IMR-90 (cell line): ENCODE measurements at regions not wholly inside any gene's neighbourhood (a gene's known extent, or its start where the extent isn't known, plus 50 kb on each side); places are given as distances from the start of the nearest gene placed in this dataset.

ENCODE experiments used
- ATAC-seq: fragments of 200-7000 bp; cut with Tn5 transposase; 2 replicates; pipeline ENCODE4 v1.9.1; 2020; ENCODE audit warnings: low read depth, mild to moderate bottlenecking, moderate library complexity
- BruUV-seq: library from RNA; stranded (reverse); fragments of 400-500 nt; replicated peaks from 2 replicates; lab custom pipeline; 2021; lab: Mats Ljungman, UMichigan
- CTCF ChIA-PET: fragments of 300-600 bp; formaldehyde crosslinking; extraction: SDS; loops from one replicate; lab custom pipeline; 2021; ENCODE audit warnings: antibody characterized with exemption; lab: Yijun Ruan, JAX
- POLR2A ChIA-PET: fragments of 300-600 bp; sonication (Branson Sonifier 250); formaldehyde crosslinking; loops from one replicate; lab custom pipeline; 2022; ENCODE audit warnings: antibody characterized with exemption; ENCODE audit not compliant: unreplicated experiment; lab: Charles Lee
- DNase-seq: peaks from one replicate; pipeline ENCODE4 v3.0.0; 2013
- H2AFZ ChIP-seq: replicated peaks from 2 replicates; pipeline ENCODE3; 2013; ENCODE audit warnings: low read length, mild to moderate bottlenecking; ENCODE audit not compliant: poor library complexity
- H2AK5ac ChIP-seq: 2 replicates; pipeline ENCODE4 v1.6.1; 2013; ENCODE audit warnings: low read depth, low read length, inconsistent platforms
- H2AK9ac ChIP-seq: replicated peaks from 2 replicates; pipeline ENCODE3; 2013; ENCODE audit warnings: mild to moderate bottlenecking, low read depth, low read length, moderate library complexity; ENCODE audit not compliant: poor library complexity
- H2BK120ac ChIP-seq: 2 replicates; pipeline ENCODE4 v1.6.1; 2013; ENCODE audit warnings: low read depth, low read length, inconsistent platforms
- H2BK15ac ChIP-seq: 3 replicates; pipeline ENCODE4 v1.6.1; 2013; ENCODE audit warnings: low read depth, low read length, inconsistent platforms
- H2BK20ac ChIP-seq: 2 replicates; pipeline ENCODE4 v1.6.1; 2013; ENCODE audit warnings: low read depth, mild to moderate bottlenecking, inconsistent platforms, low read length, moderate library complexity
- H2BK5ac ChIP-seq: 2 replicates; pipeline ENCODE4 v1.6.1; 2013; ENCODE audit warnings: mild to moderate bottlenecking, low read depth, low read length, inconsistent platforms; ENCODE audit not compliant: poor library complexity, severe bottlenecking
- H3K14ac ChIP-seq: replicated peaks from 2 replicates; pipeline ENCODE4 v1.6.1; 2013; ENCODE audit warnings: low read depth, low read length, inconsistent platforms
- H3K18ac ChIP-seq: 2 replicates; pipeline ENCODE4 v1.6.1; 2013; ENCODE audit warnings: low read depth, low read length, control low read depth
- H3K23ac ChIP-seq: 2 replicates; pipeline ENCODE4 v1.6.1; 2013; ENCODE audit warnings: low read depth, low read length, inconsistent platforms
- H3K27ac ChIP-seq: 2 replicates; pipeline ENCODE4 v1.5.1; 2013; ENCODE audit warnings: mild to moderate bottlenecking, control low read depth, low read length; ENCODE audit not compliant: insufficient read depth
- H3K27me3 ChIP-seq: 2 replicates; pipeline ENCODE4 v1.6.1; 2013; ENCODE audit warnings: low read length; ENCODE audit not compliant: control insufficient read depth, insufficient read depth
- H3K36me3 ChIP-seq: 2 replicates; pipeline ENCODE4 v1.6.1; 2013; ENCODE audit warnings: low read length, mixed read lengths; ENCODE audit not compliant: control insufficient read depth, insufficient read depth
- H3K4ac ChIP-seq: 2 replicates; pipeline ENCODE4 v1.6.1; 2013; ENCODE audit warnings: low read depth, low read length, inconsistent platforms
- H3K4me1 ChIP-seq: 2 replicates; pipeline ENCODE4 v1.6.1; 2013; ENCODE audit warnings: low read length, mixed read lengths; ENCODE audit not compliant: control insufficient read depth, insufficient read depth
- H3K4me2 ChIP-seq: 2 replicates; pipeline ENCODE4 v1.6.1; 2013; ENCODE audit warnings: low read depth, mild to moderate bottlenecking, control low read depth, low read length, moderate library complexity
- H3K4me3 ChIP-seq: 2 replicates; pipeline ENCODE4 v1.5.1; 2013; ENCODE audit warnings: low read depth, mild to moderate bottlenecking, control low read depth, low read length, moderate library complexity; ENCODE audit not compliant: insufficient read depth
- H3K56ac ChIP-seq: 2 replicates; pipeline ENCODE4 v1.6.1; 2013; ENCODE audit warnings: low read length, inconsistent platforms; ENCODE audit not compliant: insufficient read depth; ENCODE audit errors: extremely low read depth
- H3K79me1 ChIP-seq, 2 experiments: 2 replicates each; pipeline ENCODE4 v1.6.1; 2013; ENCODE audit warnings: low read length in 2 of 2, inconsistent platforms in 1 of 2, low read depth in 1 of 2
- H3K9ac ChIP-seq: 2 replicates; pipeline ENCODE4 v1.6.1; 2013; ENCODE audit warnings: low read depth, low read length, control low read depth
- H3K9me1 ChIP-seq: 2 replicates; pipeline ENCODE4 v1.6.1; 2013; ENCODE audit warnings: low read length, inconsistent platforms; ENCODE audit not compliant: insufficient read depth
- H3K9me3 ChIP-seq: 2 replicates; pipeline ENCODE4 v1.6.1; 2013; ENCODE audit warnings: low read length; ENCODE audit not compliant: control insufficient read depth, insufficient read depth
- H4K20me1 ChIP-seq: 2 replicates; pipeline ENCODE4 v1.6.1; 2013; ENCODE audit warnings: low read length, inconsistent platforms; ENCODE audit not compliant: insufficient read depth
- H4K5ac ChIP-seq: 2 replicates; pipeline ENCODE4 v1.6.1; 2013; ENCODE audit warnings: mild to moderate bottlenecking, low read depth, low read length, control low read depth
- H4K8ac ChIP-seq, 2 experiments: 2 replicates each; pipeline ENCODE4 v1.6.1; 2013; ENCODE audit warnings: low read depth in 2 of 2, low read length in 2 of 2, control low read depth in 1 of 2, inconsistent platforms in 1 of 2
- H4K91ac ChIP-seq: 2 replicates; pipeline ENCODE4 v1.6.1; 2013; ENCODE audit warnings: low read depth, low read length, inconsistent platforms; ENCODE audit not compliant: insufficient read depth
- BHLHE40 ChIP-seq: fragments of 150-350 bp; IDR thresholded peaks from 2 replicates; pipeline ENCODE4 v1.6.1; 2016; ENCODE audit warnings: mild to moderate bottlenecking, low read depth, low read length
- CEBPB ChIP-seq: IDR thresholded peaks from 2 replicates; pipeline ENCODE4 v1.6.1; 2012; ENCODE audit warnings: low read depth, low read length, improper control_type of control experiment
- CHD1 ChIP-seq: IDR thresholded peaks from 2 replicates; pipeline ENCODE4 v1.6.1; 2012; ENCODE audit warnings: low read depth, low read length, improper control_type of control experiment
- FOS ChIP-seq: fragments of 150-350 bp; IDR thresholded peaks from 2 replicates; pipeline ENCODE4 v1.6.1; 2016; ENCODE audit warnings: low read depth, low read length
- MAFK ChIP-seq: IDR thresholded peaks from 2 replicates; pipeline ENCODE4 v1.6.1; 2012; ENCODE audit warnings: low read depth, low read length, improper control_type of control experiment
- MAZ ChIP-seq: IDR thresholded peaks from 2 replicates; pipeline ENCODE4 v1.6.1; 2012; ENCODE audit warnings: low read depth, mild to moderate bottlenecking, low read length, improper control_type of control experiment, moderate library complexity, borderline replicate concordance
- MXI1 ChIP-seq: IDR thresholded peaks from 2 replicates; pipeline ENCODE4 v1.6.1; 2012; ENCODE audit warnings: low read depth, mild to moderate bottlenecking, low read length, moderate library complexity, borderline replicate concordance
- NFE2L2 ChIP-seq: fragments of 150-350 bp; IDR thresholded peaks from 2 replicates; pipeline ENCODE4 v1.6.1; 2016; ENCODE audit warnings: low read depth, mild to moderate bottlenecking, low read length
- POLR2A ChIP-seq: IDR thresholded peaks from 2 replicates; pipeline ENCODE4 v1.6.1; 2012; ENCODE audit warnings: mild to moderate bottlenecking, low read depth, low read length
- RAD21 ChIP-seq: IDR thresholded peaks from 2 replicates; pipeline ENCODE4 v1.6.1; 2012; ENCODE audit warnings: low read length, improper control_type of control experiment
- RCOR1 ChIP-seq: IDR thresholded peaks from 2 replicates; pipeline ENCODE4 v1.6.1; 2012; ENCODE audit warnings: mild to moderate bottlenecking, low read length, improper control_type of control experiment; ENCODE audit not compliant: insufficient replicate concordance
- RFX5 ChIP-seq: IDR thresholded peaks from 2 replicates; pipeline ENCODE4 v1.8.0; 2012; ENCODE audit warnings: low read depth, mild to moderate bottlenecking, low read length, moderate library complexity
- SMC3 ChIP-seq: fragments of 150-350 bp; IDR thresholded peaks from 2 replicates; pipeline ENCODE4 v1.6.1; 2016; ENCODE audit warnings: low read depth, mild to moderate bottlenecking, antibody characterized with exemption, low read length, moderate library complexity
- dilution Hi-C: fragments of 300-500 bp; cut with HindIII; formaldehyde crosslinking; loops from one replicate; pipeline ENCODE4 v1.14.3; 2018; ENCODE audit warnings: low sequenced_read_pairs; ENCODE audit not compliant: unreplicated experiment
- in situ Hi-C: fragments of 300-500 bp; cut with MboI; formaldehyde crosslinking; loops from 3 replicates; pipeline ENCODE4 v1.14.3; 2019; ENCODE audit warnings: low sequenced_read_pairs, inconsistent platforms, mixed read lengths
- intact Hi-C: fragments of 100-400 bp; cut with micrococcal nuclease; formaldehyde crosslinking; loops from 2 replicates; pipeline ENCODE4 v1.10.0; 2022
- TF ChIP-seq, protein P1 (sequence below): fragments of 150-350 bp; IDR thresholded peaks from 2 replicates; pipeline ENCODE4 v1.6.1; 2017; ENCODE audit warnings: mild to moderate bottlenecking, antibody characterized with exemption, low read length, low read depth
- TF ChIP-seq, protein P2 (sequence below): conservative IDR thresholded peaks from 2 replicates; pipeline ENCODE4 v1.5.1; 2012; ENCODE audit warnings: mild to moderate bottlenecking, low read depth, low read length, improper control_type of control experiment
- TF ChIP-seq, protein P3 (sequence below): fragments of 150-350 bp; IDR thresholded peaks from 2 replicates; pipeline ENCODE4 v1.6.1; 2016; ENCODE audit warnings: low read depth, mild to moderate bottlenecking, low read length, moderate library complexity, borderline replicate concordance

DNA sequence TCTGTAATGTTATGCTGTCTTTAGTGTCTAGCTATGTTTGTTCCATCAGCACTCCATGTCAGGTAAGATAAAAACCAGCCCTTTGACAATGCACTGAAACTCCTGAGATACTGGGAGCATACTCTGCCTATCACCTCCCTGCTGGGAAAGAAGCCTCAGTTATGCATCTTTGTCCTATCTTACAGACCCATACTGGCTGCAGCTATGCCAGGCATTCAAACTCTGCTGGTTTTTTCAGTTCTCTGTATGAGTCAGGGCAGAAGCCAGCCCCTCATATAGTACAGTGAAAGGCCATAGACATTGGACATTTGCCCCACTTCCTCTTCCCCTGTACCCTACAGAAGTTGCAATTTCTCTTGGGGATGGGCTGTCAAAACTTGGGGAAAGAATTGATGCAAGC is 181.1 kb upstream of the RGPD4 start:
- no peak overlapping the region for H3K27ac ChIP-seq
- no peak overlapping the region for H3K9ac ChIP-seq
- peaks cover 9% of the 10 kb centered on the region for H3K9me3 ChIP-seq
- H4K91ac ChIP-seq: no peak overlapping the region
- no peak overlapping the region for H3K56ac ChIP-seq
- H2BK120ac ChIP-seq: no peak overlapping the region
- no peak overlapping the region for H2BK20ac ChIP-seq
- H3K9me1 ChIP-seq: no peaks in the 10 kb centered on the region
- H3K27me3 ChIP-seq: no peaks in the 10 kb centered on the region
- H2BK5ac ChIP-seq: no peak overlapping the region
- no TSS peak for BruUV-seq
- no peak for DNase-seq
- dilution Hi-C loops (no loop called here), intact Hi-C loops (no loop called here), in situ Hi-C loops (no loop called here)
- H2AK9ac ChIP-seq: no peak overlapping the region
- H3K18ac ChIP-seq: no peak overlapping the region
- H3K4me1 ChIP-seq: no peaks in the 10 kb centered on the region
- POLR2A ChIA-PET: no interaction called here
- no peak overlapping the region for H3K14ac ChIP-seq
- CTCF ChIA-PET: no interaction called here
- no peak overlapping the region for H3K4ac ChIP-seq
- H4K20me1 ChIP-seq: no peaks in the 10 kb centered on the region
- H3K4me3 ChIP-seq: no peak overlapping the region
- no peak overlapping the region for H4K8ac ChIP-seq
- ATAC-seq: no peak
- no peaks in the 10 kb centered on the region for H3K79me1 ChIP-seq
- H4K5ac ChIP-seq: no peak overlapping the region
- H3K23ac ChIP-seq: no peak overlapping the region
- TF ChIP-seq RCOR1 (no peak), MAFK (no peak), BHLHE40 (no peak), CHD1 (no peak), MXI1 (no peak), MAZ (no peak), RFX5 (no peak), NFE2L2 (no peak), RAD21 (no peak), FOS (no peak), POLR2A (no peak), SMC3 (no peak), CEBPB (no peak)
- TF ChIP-seq, protein P1, sequence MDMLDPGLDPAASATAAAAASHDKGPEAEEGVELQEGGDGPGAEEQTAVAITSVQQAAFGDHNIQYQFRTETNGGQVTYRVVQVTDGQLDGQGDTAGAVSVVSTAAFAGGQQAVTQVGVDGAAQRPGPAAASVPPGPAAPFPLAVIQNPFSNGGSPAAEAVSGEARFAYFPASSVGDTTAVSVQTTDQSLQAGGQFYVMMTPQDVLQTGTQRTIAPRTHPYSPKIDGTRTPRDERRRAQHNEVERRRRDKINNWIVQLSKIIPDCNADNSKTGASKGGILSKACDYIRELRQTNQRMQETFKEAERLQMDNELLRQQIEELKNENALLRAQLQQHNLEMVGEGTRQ: no peak
- TF ChIP-seq, protein P2, sequence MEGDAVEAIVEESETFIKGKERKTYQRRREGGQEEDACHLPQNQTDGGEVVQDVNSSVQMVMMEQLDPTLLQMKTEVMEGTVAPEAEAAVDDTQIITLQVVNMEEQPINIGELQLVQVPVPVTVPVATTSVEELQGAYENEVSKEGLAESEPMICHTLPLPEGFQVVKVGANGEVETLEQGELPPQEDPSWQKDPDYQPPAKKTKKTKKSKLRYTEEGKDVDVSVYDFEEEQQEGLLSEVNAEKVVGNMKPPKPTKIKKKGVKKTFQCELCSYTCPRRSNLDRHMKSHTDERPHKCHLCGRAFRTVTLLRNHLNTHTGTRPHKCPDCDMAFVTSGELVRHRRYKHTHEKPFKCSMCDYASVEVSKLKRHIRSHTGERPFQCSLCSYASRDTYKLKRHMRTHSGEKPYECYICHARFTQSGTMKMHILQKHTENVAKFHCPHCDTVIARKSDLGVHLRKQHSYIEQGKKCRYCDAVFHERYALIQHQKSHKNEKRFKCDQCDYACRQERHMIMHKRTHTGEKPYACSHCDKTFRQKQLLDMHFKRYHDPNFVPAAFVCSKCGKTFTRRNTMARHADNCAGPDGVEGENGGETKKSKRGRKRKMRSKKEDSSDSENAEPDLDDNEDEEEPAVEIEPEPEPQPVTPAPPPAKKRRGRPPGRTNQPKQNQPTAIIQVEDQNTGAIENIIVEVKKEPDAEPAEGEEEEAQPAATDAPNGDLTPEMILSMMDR: no peak
- TF ChIP-seq, protein P3, sequence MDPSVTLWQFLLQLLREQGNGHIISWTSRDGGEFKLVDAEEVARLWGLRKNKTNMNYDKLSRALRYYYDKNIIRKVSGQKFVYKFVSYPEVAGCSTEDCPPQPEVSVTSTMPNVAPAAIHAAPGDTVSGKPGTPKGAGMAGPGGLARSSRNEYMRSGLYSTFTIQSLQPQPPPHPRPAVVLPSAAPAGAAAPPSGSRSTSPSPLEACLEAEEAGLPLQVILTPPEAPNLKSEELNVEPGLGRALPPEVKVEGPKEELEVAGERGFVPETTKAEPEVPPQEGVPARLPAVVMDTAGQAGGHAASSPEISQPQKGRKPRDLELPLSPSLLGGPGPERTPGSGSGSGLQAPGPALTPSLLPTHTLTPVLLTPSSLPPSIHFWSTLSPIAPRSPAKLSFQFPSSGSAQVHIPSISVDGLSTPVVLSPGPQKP: no peak
- no peak overlapping the region for H2AFZ ChIP-seq
- H2BK15ac ChIP-seq: no peak overlapping the region
- no peak overlapping the region for H2AK5ac ChIP-seq
- H3K4me2 ChIP-seq: no peak overlapping the region
- no peaks in the 10 kb centered on the region for H3K36me3 ChIP-seq
